GM18870 (cell line): ENCODE measurements at regions not wholly inside any gene's neighbourhood (a gene's known extent, or its start where the extent isn't known, plus 50 kb on each side); places are given as distances from the start of the nearest gene placed in this dataset.

Source experiments
- ATAC-seq: cut with Tn5 transposase; IDR thresholded peaks from one replicate; pipeline ENCODE4 v1.9.1; 2021; ENCODE audit warnings: moderate library complexity; ENCODE audit not compliant: unreplicated experiment

DNA sequence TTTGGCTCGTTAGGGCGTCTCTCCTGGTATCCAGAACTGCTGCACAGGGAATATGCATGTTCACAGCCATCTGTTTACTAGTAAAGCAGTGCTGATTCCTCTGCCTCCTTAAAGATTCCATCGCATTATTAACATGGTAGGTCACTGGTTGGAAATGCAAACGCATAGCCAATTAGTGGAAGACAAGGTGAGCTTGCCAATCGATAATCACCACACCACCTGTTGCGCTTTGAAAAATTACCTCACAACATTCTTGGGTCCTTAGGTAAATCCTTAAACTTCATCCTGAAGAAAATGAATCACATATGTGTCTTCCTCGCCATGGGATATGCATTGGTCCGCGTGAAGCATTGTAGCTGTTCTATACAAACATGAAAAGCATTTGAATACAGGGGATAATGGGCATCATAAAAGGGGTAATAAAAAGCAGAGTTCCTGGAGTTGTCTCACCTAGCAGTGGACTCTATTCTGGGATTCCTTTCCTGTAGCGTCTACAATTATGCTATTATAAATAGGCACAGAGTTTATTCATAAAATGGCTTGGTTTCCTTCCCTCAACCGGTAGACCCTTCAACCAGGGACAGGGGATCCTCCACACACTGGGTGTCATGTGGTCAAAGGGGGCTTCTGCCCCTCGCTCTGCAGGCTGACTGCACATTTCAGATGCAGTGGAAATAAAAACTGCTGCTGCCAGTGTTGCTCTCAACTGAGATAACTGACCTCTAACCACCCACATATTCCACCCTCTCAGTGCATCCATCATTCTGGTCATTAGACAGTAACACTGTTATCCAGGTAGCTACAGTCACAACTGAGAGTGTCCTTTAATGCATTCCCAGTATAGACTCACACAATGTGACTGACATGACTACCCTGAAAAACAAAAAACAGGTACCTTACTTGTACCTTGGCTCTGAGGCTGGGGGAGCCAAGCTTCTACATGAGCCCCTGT lies 389.2 kb upstream of the NFE2L3 start:
- no peak for ATAC-seq

DNA sequence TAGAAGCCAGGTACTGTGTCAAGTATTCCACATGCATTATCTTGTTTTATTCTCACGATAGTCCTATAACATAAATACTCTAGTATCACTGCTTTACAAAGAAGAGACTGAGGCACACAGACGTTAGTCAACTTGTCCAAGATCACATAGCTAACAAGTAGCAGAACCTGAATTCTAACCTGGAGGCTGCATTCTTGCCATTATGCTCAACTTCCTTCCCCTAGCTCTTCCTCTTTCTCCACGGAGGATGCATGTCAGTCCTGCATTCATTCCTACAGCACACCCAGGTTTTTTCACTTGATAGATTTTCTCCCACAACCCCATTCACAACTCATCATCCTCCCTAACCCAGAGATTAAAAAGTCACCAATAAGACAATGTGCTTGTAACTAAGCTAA lies 388.5 kb upstream of the NFE2L3 start:
- ATAC-seq: no peak

DNA sequence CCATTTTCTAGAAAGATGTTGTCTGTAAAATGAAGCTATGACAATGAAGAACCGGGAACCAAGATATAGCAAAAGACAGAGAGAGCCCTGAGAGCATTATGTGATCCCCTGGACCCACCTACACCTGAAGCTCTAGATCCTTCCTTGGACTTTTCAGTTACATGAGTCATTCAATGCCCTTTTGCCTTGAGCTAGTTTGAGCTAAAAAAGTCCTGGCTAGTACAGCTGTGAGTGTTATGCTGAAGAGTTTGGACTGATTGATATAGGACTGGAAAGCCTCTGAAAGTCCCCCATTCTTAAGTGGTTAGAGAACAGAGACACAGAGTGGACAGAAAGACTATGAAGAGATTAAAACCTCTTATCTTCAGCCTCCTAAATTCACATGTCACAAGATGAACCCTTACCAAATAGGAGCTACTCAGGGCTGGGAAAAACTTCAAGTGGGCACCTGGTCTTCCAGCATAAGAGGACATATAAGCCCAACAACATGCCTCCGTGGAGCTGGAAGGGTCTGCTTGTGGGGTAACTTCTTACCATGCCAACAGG lies 386.8 kb upstream of the NFE2L3 start:
- no peak for ATAC-seq

DNA sequence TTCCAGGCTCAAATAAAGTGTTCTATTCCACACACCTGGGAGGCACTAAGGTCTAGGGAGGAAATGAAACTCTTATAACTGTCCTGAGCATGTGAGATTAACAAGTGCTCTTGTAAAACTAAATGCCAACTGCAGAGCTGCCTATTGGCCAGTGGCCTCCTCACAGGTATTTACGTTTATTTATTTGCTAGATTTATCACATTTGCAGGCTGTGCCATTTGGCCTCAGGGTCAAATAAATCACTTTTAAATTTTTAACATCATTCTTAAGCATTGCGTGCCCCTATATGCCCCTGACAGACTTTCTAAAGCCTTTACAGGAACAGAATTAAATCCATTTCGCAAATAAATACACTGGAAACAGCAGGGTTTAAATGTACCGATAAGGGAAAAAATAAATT lies 381.8 kb upstream of the NFE2L3 start:
- ATAC-seq: no peak

DNA sequence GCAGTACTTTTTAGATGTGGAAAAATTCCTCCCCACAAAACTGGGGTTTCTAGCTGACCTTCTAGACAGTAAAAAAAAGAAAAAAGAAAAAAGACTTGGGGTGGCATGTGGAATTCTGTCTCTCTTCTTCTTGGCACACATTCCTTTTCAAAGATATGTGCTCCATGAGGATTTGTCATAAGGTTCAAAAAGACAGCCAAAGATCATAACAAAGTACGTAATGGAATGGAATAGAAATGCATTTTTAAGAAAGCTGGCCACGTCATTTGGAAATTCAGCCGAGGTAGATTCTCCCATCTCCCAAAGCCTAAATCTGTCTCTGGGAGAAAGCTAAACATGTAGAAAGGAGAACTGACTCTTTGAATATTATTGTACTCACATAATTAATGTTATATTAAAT lies 381.3 kb upstream of the NFE2L3 start:
- no peak for ATAC-seq

DNA sequence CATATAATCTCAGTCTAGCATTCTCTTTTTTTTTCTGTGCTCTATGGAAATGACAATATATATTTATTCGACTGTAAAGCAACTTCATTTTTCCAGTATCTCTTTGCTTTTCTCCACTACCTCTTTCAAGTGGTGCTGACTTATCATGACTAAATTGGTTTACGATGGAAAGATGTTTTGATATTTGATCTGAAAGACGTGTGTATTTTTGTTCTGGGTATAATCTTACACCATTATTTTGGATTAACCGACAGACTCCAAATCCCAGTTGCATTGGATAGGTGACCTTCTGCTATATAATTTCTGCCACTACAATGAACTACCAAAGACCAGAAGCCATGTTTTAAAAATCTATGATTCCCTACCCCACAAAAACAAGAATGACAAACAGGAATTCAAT lies 380.5 kb upstream of the NFE2L3 start:
- no peak for ATAC-seq

DNA sequence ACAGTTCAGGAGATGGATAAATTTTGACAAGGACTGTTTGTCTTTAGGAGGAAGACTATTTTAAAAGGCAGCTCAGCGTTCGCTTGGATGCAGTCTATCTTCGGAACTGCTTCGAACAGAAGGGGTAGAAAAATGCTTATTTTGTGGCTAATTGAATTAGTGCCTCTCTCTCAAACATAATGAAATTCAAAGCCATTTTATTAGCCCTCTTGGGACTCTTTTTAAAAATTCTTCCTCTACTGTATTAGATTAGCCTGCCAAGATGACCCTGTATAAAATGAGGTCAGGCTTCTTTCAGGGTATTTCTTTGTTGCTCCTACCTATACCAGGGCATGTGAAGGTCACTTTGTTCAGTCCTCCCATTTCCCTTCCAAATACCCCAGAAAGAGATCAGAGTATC lies 379.2 kb upstream of the NFE2L3 start:
- ATAC-seq: no peak

DNA sequence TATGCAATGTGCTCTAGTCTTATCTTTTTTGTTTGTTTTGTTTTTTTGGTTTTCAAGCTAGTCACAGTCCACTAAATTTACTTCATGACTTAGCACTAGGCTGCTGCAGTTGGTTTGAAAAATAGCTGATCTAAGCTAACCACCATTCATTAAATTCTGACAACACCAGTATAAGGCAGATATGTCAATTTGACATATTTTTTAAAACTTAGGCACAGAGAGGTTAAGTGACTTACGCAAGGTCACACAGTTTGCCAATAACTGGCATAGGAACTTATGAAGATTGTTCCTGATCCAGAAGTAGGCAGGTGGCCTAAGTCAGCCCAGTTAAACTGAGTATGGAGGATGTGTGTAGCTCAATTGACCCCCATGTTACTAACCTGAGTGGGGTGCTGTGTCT lies 377.3 kb upstream of the NFE2L3 start:
- ATAC-seq: no peak

DNA sequence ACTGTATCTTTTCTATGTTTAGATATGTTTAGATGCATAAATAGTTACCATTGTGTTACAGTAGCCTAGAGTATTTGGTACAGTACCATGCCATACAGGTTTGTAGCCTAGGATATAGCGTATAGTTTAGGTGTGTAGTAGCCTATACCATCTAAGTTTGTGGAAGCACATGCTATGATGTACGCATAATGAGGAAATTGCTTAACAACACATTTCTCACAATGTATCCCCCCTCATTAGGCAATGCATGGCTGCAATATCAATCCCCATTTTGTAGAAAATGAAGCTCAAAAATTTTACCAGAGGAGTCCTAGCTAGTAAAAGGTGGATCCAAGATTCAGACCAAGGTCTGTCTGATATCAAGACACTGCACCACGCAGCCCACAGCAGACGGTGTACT lies 376.4 kb upstream of the NFE2L3 start:
- ATAC-seq: no peak

DNA sequence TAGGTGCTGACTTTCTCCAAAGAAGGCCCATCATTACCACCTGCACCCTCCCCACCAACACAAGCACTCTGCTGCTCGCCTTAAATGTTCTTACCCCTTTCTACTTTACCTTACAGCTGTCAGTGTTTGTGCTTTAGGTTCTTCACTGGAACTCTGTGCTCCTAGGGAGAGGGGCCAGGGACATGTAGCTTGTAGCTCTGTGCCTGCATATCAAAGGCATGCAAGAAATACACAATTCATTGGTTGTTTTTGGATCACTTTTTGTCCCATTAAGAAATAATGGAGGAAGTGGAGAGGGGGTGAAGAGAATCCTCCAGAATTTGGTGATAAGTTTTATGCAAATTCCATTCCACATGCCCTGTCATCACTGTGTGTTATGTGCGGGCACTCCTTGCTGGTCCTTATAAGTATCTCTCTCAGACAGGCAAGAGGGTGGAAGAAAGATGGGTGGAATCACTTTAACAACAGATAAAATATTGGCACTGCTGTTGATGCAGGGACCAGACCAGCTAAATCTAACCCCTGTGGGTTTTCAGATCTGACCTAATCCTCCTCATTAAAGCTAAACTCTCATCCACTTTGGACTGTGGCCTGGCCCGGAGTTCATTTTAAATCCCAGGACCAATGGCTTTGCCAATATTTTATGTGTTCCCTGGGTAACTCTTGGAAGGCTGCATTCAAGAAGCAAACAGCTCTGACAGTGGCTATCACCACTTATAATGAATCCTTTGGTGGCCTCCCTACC lies 375.8 kb upstream of the NFE2L3 start:
- no peak for ATAC-seq

DNA sequence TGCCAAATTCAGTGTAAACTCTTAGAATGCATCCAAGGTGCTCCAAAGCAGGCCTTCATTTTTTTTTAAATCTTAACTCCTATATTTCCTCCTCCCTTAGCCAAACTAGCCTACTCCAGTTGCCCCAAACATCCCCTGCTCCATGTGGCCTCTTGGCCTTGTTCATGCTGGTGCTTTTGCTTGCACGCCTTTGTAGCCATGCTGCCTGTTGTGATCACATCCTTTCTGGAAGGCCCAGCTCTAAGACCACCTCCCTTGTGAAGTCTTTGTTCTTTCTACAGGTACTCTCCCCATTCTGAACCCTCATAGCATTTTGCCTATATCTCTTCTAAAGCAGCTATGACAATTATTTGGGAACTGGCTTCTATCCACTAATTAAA lies 375.3 kb upstream of the NFE2L3 start:
- ATAC-seq: no peak

DNA sequence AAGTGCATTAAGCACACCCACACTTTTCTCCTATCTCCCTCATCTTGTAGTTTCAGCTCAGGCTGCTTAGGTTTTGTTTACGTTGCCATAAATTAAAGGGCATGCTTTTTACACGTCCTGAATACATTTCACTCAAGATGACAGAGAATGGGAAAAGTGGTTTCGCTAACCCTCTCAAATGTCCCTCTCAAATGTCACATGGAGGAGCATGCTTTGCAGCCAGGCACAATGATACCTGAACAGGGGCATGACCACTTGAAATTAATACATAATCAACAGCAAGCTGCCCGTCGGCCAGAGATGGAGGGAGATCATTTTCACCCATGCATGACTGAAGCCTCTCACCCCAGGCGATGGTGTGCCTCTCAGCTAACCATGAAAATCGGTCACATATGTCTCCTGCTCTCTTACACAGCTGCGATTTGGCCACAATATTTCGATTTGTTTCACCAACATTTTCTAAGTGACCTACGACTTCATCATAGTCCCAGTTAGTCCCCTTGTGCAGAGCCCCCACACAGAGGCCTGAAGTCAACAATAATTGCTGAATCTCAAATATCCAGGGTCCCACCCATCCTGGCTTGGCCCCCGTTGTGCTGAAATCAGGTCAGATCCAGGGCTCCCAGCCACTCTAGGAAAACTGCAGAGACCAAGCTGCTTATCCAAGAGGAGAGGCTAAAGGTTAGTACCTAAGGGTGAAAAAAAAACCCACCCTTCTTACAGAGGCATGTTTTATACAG lies 373.9 kb upstream of the NFE2L3 start:
- no peak for ATAC-seq

DNA sequence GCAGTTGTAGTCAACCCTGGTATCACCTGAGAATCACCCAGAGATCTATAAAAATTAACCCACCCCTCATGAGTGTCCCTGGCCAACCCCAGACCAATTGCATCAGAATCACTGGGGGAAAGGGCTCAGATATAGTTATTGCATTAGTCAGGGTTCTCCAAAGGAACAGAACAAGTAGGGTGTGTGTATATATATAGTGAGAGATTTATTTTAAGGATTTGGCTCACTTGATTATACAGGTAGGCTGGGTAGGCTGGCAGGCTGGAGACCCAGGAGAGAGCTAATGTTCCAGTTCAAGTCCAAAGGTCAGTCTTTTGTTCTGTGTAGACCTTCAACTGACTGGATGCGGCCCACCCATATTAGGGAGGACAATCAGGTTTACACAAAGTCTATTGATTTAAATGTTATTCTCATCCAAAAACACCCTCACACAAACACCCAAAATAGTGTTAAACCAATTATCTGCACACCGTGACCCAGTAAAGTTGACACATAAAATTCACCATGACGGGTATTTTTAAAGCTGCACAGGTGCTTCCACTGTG lies 372.9 kb upstream of the NFE2L3 start:
- no peak for ATAC-seq

DNA sequence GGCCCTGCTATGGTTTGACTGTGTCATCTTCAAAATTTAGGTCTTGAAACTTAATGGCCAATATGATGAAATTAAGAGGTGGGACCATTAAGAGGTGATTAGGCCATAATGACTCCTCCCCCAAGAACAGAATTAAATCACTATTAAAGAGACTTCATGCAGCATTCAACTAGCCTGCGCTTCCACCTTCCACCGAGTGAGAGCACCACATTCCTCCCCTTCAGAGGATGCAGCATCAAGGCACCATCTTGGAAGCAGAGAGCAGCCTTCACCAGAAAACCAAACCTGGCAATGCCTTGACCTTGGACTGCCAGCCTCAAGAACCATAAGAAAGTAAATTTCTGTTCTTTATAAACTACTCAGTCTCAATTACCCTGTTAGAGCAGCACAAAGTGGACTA lies 371.1 kb upstream of the NFE2L3 start:
- ATAC-seq: no peak

DNA sequence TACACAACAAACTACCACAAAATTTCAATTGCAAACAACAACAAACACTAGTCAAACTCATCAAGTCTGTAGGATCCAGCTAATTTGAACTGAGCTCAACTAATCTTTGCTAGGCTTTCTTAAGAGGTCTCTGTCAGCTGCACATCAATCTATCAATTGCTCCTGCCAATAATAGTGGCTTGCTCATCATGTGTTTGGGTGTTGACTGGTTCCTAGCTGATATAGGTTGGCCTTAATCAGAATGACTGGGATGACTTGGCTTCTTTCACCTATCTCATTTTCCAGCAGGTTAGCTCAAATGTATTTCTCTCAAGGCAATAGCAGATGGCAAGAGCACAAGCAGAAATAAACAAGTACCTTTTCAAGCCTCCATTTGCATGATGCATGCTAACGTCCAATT lies 370.3 kb upstream of the NFE2L3 start:
- ATAC-seq: no peak

DNA sequence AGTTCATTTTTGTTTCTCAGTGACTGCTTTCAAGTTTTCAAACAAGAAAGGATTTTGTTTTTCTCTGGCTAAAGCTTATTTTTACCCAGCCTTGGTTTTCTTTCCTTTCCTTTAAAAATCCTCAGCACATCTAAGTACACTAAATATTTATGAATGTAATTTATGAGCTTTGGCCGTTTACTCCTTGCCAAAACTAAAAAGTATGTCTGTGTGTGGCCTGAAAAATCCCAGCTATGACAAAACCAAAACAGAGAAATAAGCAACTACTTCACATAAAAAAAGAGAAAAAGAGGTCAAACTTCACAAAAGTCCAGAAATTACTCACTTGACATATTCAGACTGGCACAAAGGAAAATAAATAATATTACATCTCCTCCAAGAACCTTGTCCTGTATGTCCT lies 365.1 kb upstream of the NFE2L3 start:
- no peak for ATAC-seq

DNA sequence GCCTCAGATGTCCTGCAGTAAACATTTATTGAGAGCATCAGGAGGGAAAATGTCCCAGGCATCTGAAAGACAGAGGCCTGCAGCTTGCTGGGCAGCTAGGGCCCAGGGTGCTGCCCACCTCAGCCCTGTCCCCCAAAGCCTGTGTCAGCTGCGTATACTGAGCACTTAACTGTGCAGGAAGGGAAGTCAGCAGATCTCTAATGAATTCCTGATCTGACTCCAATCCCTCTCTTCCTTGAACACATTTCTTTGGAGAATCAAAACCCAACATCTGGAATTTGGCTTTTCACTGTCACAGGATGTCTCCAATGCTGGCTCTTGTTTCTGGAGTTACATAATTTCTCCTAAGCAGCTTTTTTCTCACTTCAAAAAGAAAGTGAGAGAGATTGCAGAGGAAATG lies 364.7 kb upstream of the NFE2L3 start:
- ATAC-seq: no peak

DNA sequence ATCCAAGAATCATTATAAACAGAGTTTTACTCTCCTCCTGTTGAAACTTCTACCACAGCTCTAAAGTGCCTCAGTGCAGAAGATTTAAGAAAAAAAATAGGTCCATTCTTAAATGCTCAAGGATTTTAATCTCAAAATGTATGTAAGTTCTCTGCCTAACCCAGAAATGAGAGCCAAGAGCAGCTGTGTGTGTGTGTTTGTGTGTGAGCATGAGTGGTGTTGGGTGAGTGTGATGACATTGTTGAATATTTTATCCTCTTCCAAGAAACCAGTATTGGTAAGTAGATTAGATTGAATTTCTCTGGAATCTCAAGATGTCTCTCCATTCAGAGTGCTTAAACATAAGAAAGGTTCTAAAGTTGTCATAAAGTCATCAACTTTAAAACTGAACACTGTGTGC lies 363.6 kb upstream of the NFE2L3 start:
- no peak for ATAC-seq

DNA sequence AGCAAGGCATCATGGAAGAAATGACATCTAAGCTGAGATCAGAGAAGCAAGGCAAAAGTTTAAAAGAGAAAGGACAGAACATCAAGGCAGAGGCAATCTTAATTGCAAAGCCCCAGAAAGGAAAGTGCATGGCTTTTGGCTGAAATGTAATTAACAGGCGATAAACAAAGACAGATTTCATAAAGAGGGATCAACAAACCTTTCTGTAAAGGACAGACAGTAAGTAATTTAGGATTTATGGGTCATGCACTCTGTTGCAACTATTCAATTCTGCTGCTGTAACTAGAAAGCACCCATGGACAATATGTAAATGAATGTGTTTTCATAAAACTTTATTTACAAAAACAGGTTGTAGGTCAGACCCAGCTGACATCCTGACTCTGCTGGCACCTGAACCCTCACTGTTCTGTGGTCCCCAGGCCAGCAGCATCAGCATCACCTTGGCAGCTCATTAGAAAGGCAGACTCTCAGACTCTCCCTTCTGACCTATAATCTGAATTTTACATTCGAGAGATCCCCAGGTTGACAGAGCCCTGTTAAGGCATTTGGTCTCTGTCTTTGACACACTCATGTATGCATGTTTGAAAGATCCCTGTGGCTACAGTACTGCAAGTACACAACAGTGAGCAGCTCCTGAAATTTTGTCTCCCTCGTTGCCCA lies 362.9 kb upstream of the NFE2L3 start:
- ATAC-seq: no peak
